ENCODE measurements at regions not wholly inside any gene's neighbourhood (a gene's known extent, or its start where the extent isn't known, plus 50 kb on each side); places are given as distances from the start of the nearest gene placed in this dataset.

GRCh38 chr13:47129461-47129860, 232.6 kb upstream of the HTR2A start:
- Histone ChIP-seq H4K20me1 (ENCODE audit: insufficient read depth, low read length) (no peaks in the 10 kb centered on the region), H3K79me2 (ENCODE audit: insufficient read depth, low read length) (no peaks in the 10 kb centered on the region), H3K4me1 (ENCODE audit: control insufficient read depth in 1 of 2, insufficient read depth in 2 of 2, low read length in 2 of 2) (no peaks in the 10 kb centered on the region), H3K4me2 (replicated peaks; ENCODE audit: extremely low read depth, low read length, poor library complexity, severe bottlenecking) (no peak overlapping the region), H3K4me3 (replicated peaks in 1 of 3; ENCODE audit: low read depth in 2 of 3, low read length in 3 of 3) (no peak overlapping the region), H3K36me3 (replicated peaks in 1 of 2; ENCODE audit: control insufficient read depth in 1 of 2, insufficient read depth in 2 of 2, low read length in 2 of 2) (no peaks in the 10 kb centered on the region), H3K27ac (ENCODE audit: low read depth in 1 of 2, low read length in 2 of 2) (no peak overlapping the region), H3K27me3 (ENCODE audit: control insufficient read depth in 2 of 2, insufficient read depth in 2 of 2, low read length in 2 of 2) (no peaks in the 10 kb centered on the region), H3K9me3 (replicated peaks in 1 of 2; ENCODE audit: control insufficient read depth in 1 of 2, insufficient read depth in 1 of 2, low read length in 2 of 2) (no peaks in the 10 kb centered on the region), H2AFZ (ENCODE audit: insufficient read depth, low read depth, low read length, poor library complexity, severe bottlenecking) (no peak overlapping the region), H3K9ac (ENCODE audit: insufficient read depth, low read length, poor library complexity, severe bottlenecking) (no peak overlapping the region)
- H3K27ac Mint-ChIP-seq: no peak overlapping the region
- intact Hi-C loops (cut with micrococcal nuclease): no loop called here
- no peak overlapping the region for H3K4me3 Mint-ChIP-seq
- no peak for DNase-seq
- H3K4me1 Mint-ChIP-seq: no peaks in the 10 kb centered on the region
- TF ChIP-seq CTCF (IDR thresholded peaks at IDR 0.05): no peak
- WGBS (ENCODE audit: insufficient coverage): no CpG with 5 or more reads among the region's 2 CpGs
- no peaks in the 10 kb centered on the region for H3K36me3 Mint-ChIP-seq
- peaks cover 0 to 1% (median 0%) of the 10 kb centered on the region in 3 donors for H3K27me3 Mint-ChIP-seq (ENCODE audit: low read depth in 3 of 3)
- peaks cover 0 to 3% (median 0%) of the 10 kb centered on the region in 7 donors for H3K9me3 Mint-ChIP-seq

- Mint-ChIP-seq H3K36me3 (no peaks in the 10 kb centered on the region), H3K4me1 (no peaks in the 10 kb centered on the region), H3K4me3 (no peak overlapping the region), H3K9me3 (peaks cover 0 to 3% (median 0%) of the 10 kb centered on the region in 7 donors), H3K27me3 (ENCODE audit: low read depth in 3 of 3) (no peaks in the 10 kb centered on the region), H3K27ac (no peak overlapping the region)
- no peaks in the 10 kb centered on the region for H3K9me3 ChIP-seq (replicated peaks in 1 of 2; ENCODE audit: control insufficient read depth in 1 of 2, insufficient read depth in 1 of 2, low read length in 2 of 2)
- H3K27me3 ChIP-seq (ENCODE audit: control insufficient read depth in 2 of 2, insufficient read depth in 2 of 2, low read length in 2 of 2): no peaks in the 10 kb centered on the region
- H3K4me1 ChIP-seq (ENCODE audit: control insufficient read depth in 1 of 2, insufficient read depth in 2 of 2, low read length in 2 of 2): no peaks in the 10 kb centered on the region
- no peak overlapping the region for H2AFZ ChIP-seq (ENCODE audit: insufficient read depth, low read depth, low read length, poor library complexity, severe bottlenecking)
- no peak for DNase-seq
- H3K4me2 ChIP-seq (replicated peaks; ENCODE audit: extremely low read depth, low read length, poor library complexity, severe bottlenecking): no peak overlapping the region
- no peak overlapping the region for H3K27ac ChIP-seq (ENCODE audit: low read depth in 1 of 2, low read length in 2 of 2)
- no peak overlapping the region for H3K4me3 ChIP-seq (replicated peaks in 1 of 3; ENCODE audit: low read depth in 2 of 3, low read length in 3 of 3)
- H3K9ac ChIP-seq (ENCODE audit: insufficient read depth, low read length, poor library complexity, severe bottlenecking): no peak overlapping the region
- H4K20me1 ChIP-seq (ENCODE audit: insufficient read depth, low read length): no peaks in the 10 kb centered on the region
- H3K79me2 ChIP-seq (ENCODE audit: insufficient read depth, low read length): no peaks in the 10 kb centered on the region
- TF ChIP-seq CTCF (IDR thresholded peaks at IDR 0.05): no peak
- intact Hi-C loops (cut with micrococcal nuclease): no loop called here
- 94% methylated on average over 2 of the region's 2 CpGs for WGBS (ENCODE audit: insufficient coverage)
- H3K36me3 ChIP-seq (replicated peaks in 1 of 2; ENCODE audit: control insufficient read depth in 1 of 2, insufficient read depth in 2 of 2, low read length in 2 of 2): no peaks in the 10 kb centered on the region
Measured at GRCh38 chr13:47126432-47126831, 229.6 kb upstream of the HTR2A start.
